SK-N-SH treated with all-trans-retinoic acid at 6 μM for 48 hours (cell line): ENCODE measurements at regions not wholly inside any gene's neighbourhood (a gene's known extent, or its start where the extent isn't known, plus 50 kb on each side); places are given as distances from the start of the nearest gene placed in this dataset.

Experiments
- ARNTL ChIP-seq: fragments of 450-650 bp; formaldehyde crosslinking; IDR thresholded peaks from 2 replicates; pipeline ENCODE4 v1.5.0; 2020; ENCODE audit warnings: low read depth, mild to moderate bottlenecking, moderate library complexity, borderline replicate concordance
- CREB5 ChIP-seq: fragments of 250-450 bp; sonication (Bioruptor Pico); IDR thresholded peaks from 2 replicates; pipeline ENCODE4 v1.5.1; 2020; ENCODE audit warnings: low read depth, mild to moderate bottlenecking, moderate library complexity
- ESRRG ChIP-seq: fragments of 250-450 bp; sonication (Bioruptor Pico); IDR thresholded peaks from 2 replicates; pipeline ENCODE4 v1.6.1; 2021; ENCODE audit warnings: mild to moderate bottlenecking
- GLIS3 ChIP-seq: fragments of 250-450 bp; sonication (Bioruptor Pico); IDR thresholded peaks from 2 replicates; pipeline ENCODE4 v1.5.0; 2020; ENCODE audit warnings: mild to moderate bottlenecking, moderate library complexity
- ISL1 ChIP-seq: fragments of 250-450 bp; sonication (Bioruptor Pico); IDR thresholded peaks from 2 replicates; pipeline ENCODE4 v2.1.2; 2022; ENCODE audit warnings: mild to moderate bottlenecking, moderate library complexity
- ZFP3 ChIP-seq: fragments of 250-450 bp; sonication (Bioruptor Pico); IDR thresholded peaks from 2 replicates; pipeline ENCODE4 v1.5.0; 2020; ENCODE audit warnings: mild to moderate bottlenecking, moderate library complexity
- ZNF70 ChIP-seq: fragments of 450-650 bp; formaldehyde crosslinking; IDR thresholded peaks from 2 replicates; pipeline ENCODE4 v1.5.0; 2020; ENCODE audit warnings: mild to moderate bottlenecking, moderate library complexity

- TF ChIP-seq ISL1 (CRISPR knock-in tag), result no peak
- no peak for TF ChIP-seq ZNF70
- no peak for TF ChIP-seq ARNTL (CRISPR knock-in tag)
- no peak for TF ChIP-seq CREB5 (CRISPR knock-in tag)
- TF ChIP-seq ZFP3 (CRISPR knock-in tag), result no peak
- TF ChIP-seq ESRRG (CRISPR knock-in tag), result no peak
- no peak for TF ChIP-seq GLIS3 (CRISPR knock-in tag)
These were observed 82.8 kb upstream of the SPATA31C2 start for GRCh38 chr9:88221105-88221504.
